ENCODE measurements at regions not wholly inside any gene's neighbourhood (a gene's known extent, or its start where the extent isn't known, plus 50 kb on each side); places are given as distances from the start of the nearest gene placed in this dataset.

DNA sequence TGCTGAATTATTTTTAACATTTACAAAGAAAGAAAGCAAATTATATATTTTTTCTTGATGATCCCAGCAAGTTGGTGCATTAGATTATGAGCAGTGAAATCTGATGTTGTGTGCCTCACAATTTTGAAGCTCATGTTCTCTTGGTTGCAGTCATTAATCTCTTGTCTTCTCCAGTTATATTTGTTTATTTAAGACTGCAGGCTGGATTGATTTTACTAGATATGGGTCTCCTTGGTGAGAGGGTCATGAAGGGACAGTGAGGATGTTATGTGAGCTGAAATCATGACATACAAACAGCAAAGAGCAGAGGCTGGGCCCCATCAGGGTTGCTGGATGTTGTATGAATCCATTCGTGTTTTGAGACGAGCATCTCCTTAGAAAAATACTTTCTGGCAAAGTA, 64.2 kb upstream of the AKIRIN2 start:
- Histone ChIP-seq H3K27ac (ENCODE audit: low read depth, low read length) (no peak overlapping the region), H3K9me3 (ENCODE audit: control insufficient read depth in 1 of 2, low read length in 2 of 2) (no peaks in the 10 kb centered on the region), H3K4me1 (ENCODE audit: insufficient read depth, low read length) (no peaks in the 10 kb centered on the region), H3K27me3 (ENCODE audit: insufficient read depth, low read length) (no peaks in the 10 kb centered on the region), H3K36me3 (ENCODE audit: insufficient read depth, low read length) (no peaks in the 10 kb centered on the region), H3K4me3 (ENCODE audit: low read length in 2 of 2) (no peak overlapping the region)
- H3K36me3 Mint-ChIP-seq = no peaks in the 10 kb centered on the region
- no peaks in the 10 kb centered on the region for H3K27me3 Mint-ChIP-seq
- intact Hi-C loops (cut with micrococcal nuclease) = no loop called here
- H3K27ac Mint-ChIP-seq = no peak overlapping the region
- CTCF ChIA-PET (ENCODE audit: partially characterized antibody) = interaction anchor here (1.3 kb wide), 1 partner anchor 68 kb away, joined by 3 read pairs; no protein-coding TSS in a partner anchor
- no peak for DNase-seq
- H3K4me1 Mint-ChIP-seq = peaks cover 0 to 2% (median 0%) of the 10 kb centered on the region in 4 donors
- H3K9me3 Mint-ChIP-seq = no peaks in the 10 kb centered on the region
- POLR2A ChIA-PET (ENCODE audit: partially characterized antibody) = no interaction called here
- H3K4me3 Mint-ChIP-seq = no peak overlapping the region

DNA sequence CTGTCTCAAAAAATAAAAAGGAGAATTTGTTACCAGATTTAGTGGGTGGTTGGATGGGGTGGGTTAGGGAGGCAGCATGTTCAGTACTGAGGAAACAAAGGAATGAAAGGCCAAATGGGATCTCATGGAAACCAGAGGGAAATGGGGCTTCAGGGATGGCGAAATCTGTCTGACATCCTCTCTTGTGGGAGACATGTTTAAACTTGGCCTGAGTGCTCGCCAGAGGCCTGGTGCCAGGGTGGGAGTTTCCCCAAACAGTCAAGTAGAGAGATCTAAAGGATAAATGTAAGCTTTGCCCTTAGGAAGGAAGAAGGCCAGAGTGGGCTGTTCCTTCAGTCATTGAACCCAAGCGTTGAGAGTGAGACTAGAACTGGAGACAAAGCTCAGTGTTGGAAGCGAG, 61.9 kb upstream of the AKIRIN2 start:
- no peaks in the 10 kb centered on the region for H3K36me3 ChIP-seq (ENCODE audit: insufficient read depth, low read length)
- no peak for DNase-seq
- Mint-ChIP-seq H3K27me3 (no peaks in the 10 kb centered on the region), H3K9me3 (no peaks in the 10 kb centered on the region), H3K27ac (peak overlapping the region in 1 of 7 donors; percentile 21), H3K36me3 (no peaks in the 10 kb centered on the region), H3K4me1 (peaks cover 0 to 2% (median 0%) of the 10 kb centered on the region in 4 donors), H3K4me3 (no peak overlapping the region)
- no peak overlapping the region for H3K4me3 ChIP-seq (ENCODE audit: low read length in 2 of 2)
- no peak overlapping the region for H3K27ac ChIP-seq (ENCODE audit: low read depth, low read length)
- ChIA-PET POLR2A (ENCODE audit: partially characterized antibody) (interaction anchor here (1.3 kb wide), 1 partner anchor 84 kb away, joined by 3 read pairs; no protein-coding TSS in a partner anchor), CTCF (ENCODE audit: partially characterized antibody) (no interaction called here)
- no peaks in the 10 kb centered on the region for H3K9me3 ChIP-seq (ENCODE audit: control insufficient read depth in 1 of 2, low read length in 2 of 2)
- H3K27me3 ChIP-seq (ENCODE audit: insufficient read depth, low read length) = no peaks in the 10 kb centered on the region
- H3K4me1 ChIP-seq (ENCODE audit: insufficient read depth, low read length) = no peaks in the 10 kb centered on the region
- intact Hi-C loops (cut with micrococcal nuclease) = no loop called here

DNA sequence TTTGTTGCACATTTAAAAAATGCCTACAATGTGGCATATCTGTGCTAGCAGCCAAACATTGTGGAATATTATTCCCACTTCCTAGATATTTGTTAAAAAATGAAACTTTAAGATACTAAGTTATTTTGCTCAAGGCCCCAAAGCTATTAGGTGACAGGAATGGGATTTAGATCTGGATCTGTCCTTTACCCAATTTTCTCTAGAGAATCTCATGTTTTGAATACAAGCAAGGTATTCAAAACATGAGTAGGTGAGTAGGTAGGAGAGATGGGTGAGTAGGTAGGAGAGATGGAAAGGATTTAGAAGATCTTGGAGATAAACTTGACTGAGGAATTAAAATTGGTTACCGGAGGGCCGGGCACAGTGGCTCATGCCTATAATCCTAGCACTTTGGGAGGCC, 61.2 kb upstream of the AKIRIN2 start:
- H3K27me3 ChIP-seq (ENCODE audit: insufficient read depth, low read length) = no peaks in the 10 kb centered on the region
- H3K36me3 ChIP-seq (ENCODE audit: insufficient read depth, low read length) = no peaks in the 10 kb centered on the region
- no peaks in the 10 kb centered on the region for H3K9me3 Mint-ChIP-seq
- no peak overlapping the region for H3K4me3 Mint-ChIP-seq
- H3K36me3 Mint-ChIP-seq = no peaks in the 10 kb centered on the region
- ChIA-PET POLR2A (ENCODE audit: partially characterized antibody) (no interaction called here), CTCF (ENCODE audit: partially characterized antibody) (no interaction called here)
- no peak for DNase-seq
- H3K4me1 Mint-ChIP-seq = peaks cover 0 to 2% (median 0%) of the 10 kb centered on the region in 4 donors
- no peak overlapping the region for H3K27ac Mint-ChIP-seq
- no peaks in the 10 kb centered on the region for H3K4me1 ChIP-seq (ENCODE audit: insufficient read depth, low read length)
- no peaks in the 10 kb centered on the region for H3K27me3 Mint-ChIP-seq
- H3K4me3 ChIP-seq (ENCODE audit: low read length in 2 of 2) = no peak overlapping the region
- intact Hi-C loops (cut with micrococcal nuclease) = no loop called here
- H3K27ac ChIP-seq (ENCODE audit: low read depth, low read length) = no peak overlapping the region
- H3K9me3 ChIP-seq (ENCODE audit: control insufficient read depth in 1 of 2, low read length in 2 of 2) = no peaks in the 10 kb centered on the region

DNA sequence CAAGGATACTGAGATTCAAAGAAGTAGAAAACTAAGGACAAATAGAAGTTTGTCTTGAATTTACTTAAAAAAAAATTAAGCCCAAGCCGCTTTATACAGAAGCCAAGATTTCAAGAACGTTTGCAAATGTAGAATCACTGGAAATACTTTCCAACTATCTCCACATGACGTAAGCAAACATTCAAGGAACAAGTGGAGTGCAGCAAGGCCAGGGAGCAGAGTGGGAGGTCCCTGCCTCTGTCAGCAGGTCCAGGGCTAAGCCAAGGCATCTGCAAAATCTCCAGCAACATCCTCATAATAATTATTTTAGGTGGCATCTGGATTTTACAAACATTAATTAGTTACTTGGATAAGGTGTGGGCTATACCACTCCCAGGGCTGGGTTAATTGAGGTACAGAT, 60.1 kb upstream of the AKIRIN2 start:
- Histone ChIP-seq H3K9me3 (ENCODE audit: control insufficient read depth in 1 of 2, low read length in 2 of 2) (no peaks in the 10 kb centered on the region), H3K27me3 (ENCODE audit: insufficient read depth, low read length) (no peaks in the 10 kb centered on the region), H3K27ac (ENCODE audit: low read depth, low read length) (no peak overlapping the region), H3K36me3 (ENCODE audit: insufficient read depth, low read length) (no peaks in the 10 kb centered on the region), H3K4me1 (ENCODE audit: insufficient read depth, low read length) (peaks cover 2% of the 10 kb centered on the region), H3K4me3 (ENCODE audit: low read length in 2 of 2) (no peak overlapping the region)
- intact Hi-C loops (cut with micrococcal nuclease) = no loop called here
- POLR2A ChIA-PET (ENCODE audit: partially characterized antibody) = no interaction called here
- Mint-ChIP-seq H3K36me3 (no peaks in the 10 kb centered on the region), H3K27ac (no peak overlapping the region), H3K4me1 (peaks cover 0 to 2% (median under 1%) of the 10 kb centered on the region in 4 donors), H3K9me3 (no peaks in the 10 kb centered on the region), H3K4me3 (no peak overlapping the region), H3K27me3 (no peaks in the 10 kb centered on the region)
- CTCF ChIA-PET (ENCODE audit: partially characterized antibody) = no interaction called here
- DNase-seq = no peak

DNA sequence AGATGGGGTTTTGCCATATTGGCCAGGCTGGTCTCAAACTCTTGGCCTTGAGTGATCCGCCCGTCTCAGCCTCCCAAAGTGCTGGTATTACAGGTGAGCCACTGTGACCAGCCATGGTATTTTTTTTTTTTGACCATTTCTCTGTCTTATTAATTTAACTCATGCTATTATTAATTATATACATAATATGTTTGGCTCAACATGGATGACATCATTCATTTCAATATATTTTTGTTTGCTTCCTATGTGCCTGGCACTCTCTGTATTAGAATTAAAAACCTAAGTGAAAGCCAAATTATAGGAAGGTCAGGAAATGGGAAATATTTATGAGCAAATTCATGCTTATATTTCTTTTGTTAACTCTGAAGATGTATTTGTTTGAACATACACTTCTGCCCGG, 55.8 kb upstream of the AKIRIN2 start:
- Histone ChIP-seq H3K4me3 (ENCODE audit: low read length in 2 of 2) (no peak overlapping the region), H3K27me3 (ENCODE audit: insufficient read depth, low read length) (no peaks in the 10 kb centered on the region), H3K36me3 (ENCODE audit: insufficient read depth, low read length) (no peaks in the 10 kb centered on the region), H3K4me1 (ENCODE audit: insufficient read depth, low read length) (peaks cover 12% of the 10 kb centered on the region), H3K9me3 (ENCODE audit: control insufficient read depth in 1 of 2, low read length in 2 of 2) (no peaks in the 10 kb centered on the region), H3K27ac (ENCODE audit: low read depth, low read length) (no peak overlapping the region)
- H3K27ac Mint-ChIP-seq = no peak overlapping the region
- no peak for DNase-seq
- no peak overlapping the region for H3K4me3 Mint-ChIP-seq
- H3K4me1 Mint-ChIP-seq = peaks cover 5 to 10% (median 8%) of the 10 kb centered on the region in 4 donors
- no peaks in the 10 kb centered on the region for H3K36me3 Mint-ChIP-seq
- CTCF ChIA-PET (ENCODE audit: partially characterized antibody) = no interaction called here
- intact Hi-C loops (cut with micrococcal nuclease) = no loop called here
- no peaks in the 10 kb centered on the region for H3K27me3 Mint-ChIP-seq
- POLR2A ChIA-PET (ENCODE audit: partially characterized antibody) = interaction anchor here (1.0 to 1.9 kb wide), 2 partner anchors 15 to 56 kb away, joined by 3 to 12 read pairs; partner anchors contain the start of gene AKIRIN2
- H3K9me3 Mint-ChIP-seq = peaks cover 0 to 2% (median 0%) of the 10 kb centered on the region in 8 donors

DNA sequence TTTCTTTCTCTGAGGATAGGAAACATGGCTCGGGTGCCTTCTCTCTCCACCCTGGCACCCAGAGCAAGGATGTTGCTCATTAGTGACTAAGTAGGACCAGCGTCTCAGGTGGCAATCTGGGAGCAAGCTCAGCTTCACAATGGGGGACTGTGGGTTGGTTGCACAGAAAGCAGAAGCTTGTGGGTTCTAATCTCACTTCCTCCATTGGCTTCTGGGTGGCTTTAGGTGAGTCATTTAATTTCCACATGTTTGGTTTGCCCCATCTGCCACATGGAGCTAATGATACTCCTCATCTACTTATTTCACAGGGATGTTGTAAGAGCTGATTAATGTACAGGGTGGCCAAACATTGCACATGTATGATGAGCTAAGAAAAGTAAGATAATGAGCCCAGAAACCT, 54.8 kb upstream of the AKIRIN2 start:
- H3K4me3 Mint-ChIP-seq = peak overlapping the region in 2 of 8 donors; percentile 25 to 58
- Histone ChIP-seq H3K9me3 (ENCODE audit: control insufficient read depth in 1 of 2, low read length in 2 of 2) (no peaks in the 10 kb centered on the region), H3K4me1 (ENCODE audit: insufficient read depth, low read length) (peaks cover 12% of the 10 kb centered on the region), H3K36me3 (ENCODE audit: insufficient read depth, low read length) (no peaks in the 10 kb centered on the region), H3K27me3 (ENCODE audit: insufficient read depth, low read length) (no peaks in the 10 kb centered on the region), H3K27ac (ENCODE audit: low read depth, low read length) (no peak overlapping the region), H3K4me3 (ENCODE audit: low read length in 2 of 2) (no peak overlapping the region)
- peaks cover 5 to 10% (median 8%) of the 10 kb centered on the region in 4 donors for H3K4me1 Mint-ChIP-seq
- intact Hi-C loops (cut with micrococcal nuclease) = no loop called here
- DNase-seq = peak in 1 of 5 donors; percentile 39
- peak overlapping the region in 4 of 7 donors; percentile 39 to 72 (median 49) for H3K27ac Mint-ChIP-seq
- CTCF ChIA-PET (ENCODE audit: partially characterized antibody) = interaction anchor here (1.1 to 1.5 kb wide), 4 partner anchors 9 to 184 kb away, joined by 3 to 5 read pairs (median 3); no protein-coding TSS in a partner anchor
- no peaks in the 10 kb centered on the region for H3K27me3 Mint-ChIP-seq
- peaks cover 0 to 2% (median 0%) of the 10 kb centered on the region in 8 donors for H3K9me3 Mint-ChIP-seq
- POLR2A ChIA-PET (ENCODE audit: partially characterized antibody) = interaction anchor here (0.9 to 1.9 kb wide), 5 partner anchors 16 to 167 kb away, joined by 3 to 12 read pairs (median 6); partner anchors contain the start of genes AKIRIN2, ORC3 and RARS2
- no peaks in the 10 kb centered on the region for H3K36me3 Mint-ChIP-seq

DNA sequence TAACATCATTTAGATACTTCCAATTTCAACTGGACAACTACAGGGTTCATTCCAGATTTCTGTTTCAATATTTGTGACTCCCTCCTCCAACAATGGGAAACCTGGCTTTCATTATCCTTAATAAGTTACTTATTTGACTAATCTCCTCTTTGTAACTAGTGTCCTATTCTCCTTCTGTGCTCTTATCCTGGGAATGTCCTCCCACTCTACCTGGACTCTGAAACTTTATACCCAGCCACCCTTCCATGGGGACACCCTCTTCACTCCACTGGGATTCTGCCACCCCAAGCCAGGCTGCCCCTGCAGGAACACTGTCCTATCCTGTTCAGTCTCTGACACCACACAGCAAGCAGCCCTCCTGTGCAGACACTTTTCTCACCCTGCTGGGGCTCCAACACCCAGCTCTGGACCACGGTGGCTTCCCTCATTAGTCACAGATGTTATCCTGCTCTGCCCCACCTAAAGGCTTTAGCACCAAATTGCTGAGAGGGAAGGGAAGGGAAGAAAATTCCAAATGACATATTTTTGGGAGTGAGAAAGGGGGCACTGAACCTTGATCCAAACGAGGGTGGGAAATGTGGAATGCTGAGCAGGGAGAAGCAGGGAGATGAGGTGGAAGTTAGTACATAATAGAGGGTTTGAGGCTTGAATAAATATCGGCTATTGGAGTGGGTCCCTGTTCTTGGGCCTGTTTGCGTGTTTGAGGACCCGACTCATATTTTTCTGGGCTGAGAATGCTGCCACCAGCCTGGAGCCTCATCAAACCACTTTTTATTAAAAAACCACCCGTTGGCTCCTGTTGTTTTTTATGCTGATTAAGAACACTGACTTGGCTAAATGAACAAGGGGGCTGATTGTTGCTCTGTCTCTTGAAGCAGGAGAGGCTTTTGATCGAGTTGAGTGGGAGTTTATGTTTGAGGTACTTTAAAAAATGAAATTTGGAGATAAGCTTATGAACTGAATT, 54.0 kb upstream of the AKIRIN2 start:
- CTCF ChIA-PET (ENCODE audit: partially characterized antibody) = interaction anchor here (1.1 to 1.5 kb wide), 4 partner anchors 9 to 184 kb away, joined by 3 to 5 read pairs (median 3); no protein-coding TSS in a partner anchor
- Mint-ChIP-seq H3K4me3 (peak overlapping the region in 1 of 8 donors; percentile 6), H3K27me3 (no peaks in the 10 kb centered on the region), H3K36me3 (no peaks in the 10 kb centered on the region), H3K4me1 (peaks cover 5 to 10% (median 8%) of the 10 kb centered on the region in 4 donors), H3K27ac (peak overlapping the region in 1 of 7 donors; percentile 17), H3K9me3 (peaks cover 0 to 2% (median 0%) of the 10 kb centered on the region in 8 donors)
- no peak for DNase-seq
- no peaks in the 10 kb centered on the region for H3K9me3 ChIP-seq (ENCODE audit: control insufficient read depth in 1 of 2, low read length in 2 of 2)
- no peak overlapping the region for H3K4me3 ChIP-seq (ENCODE audit: low read length in 2 of 2)
- POLR2A ChIA-PET (ENCODE audit: partially characterized antibody) = interaction anchor here (0.5 to 1.9 kb wide), 5 partner anchors 17 to 166 kb away, joined by 3 to 12 read pairs (median 6); partner anchors contain the start of genes AKIRIN2, ORC3 and RARS2
- H3K4me1 ChIP-seq (ENCODE audit: insufficient read depth, low read length) = peaks cover 12% of the 10 kb centered on the region
- no peaks in the 10 kb centered on the region for H3K36me3 ChIP-seq (ENCODE audit: insufficient read depth, low read length)
- intact Hi-C loops (cut with micrococcal nuclease) = no loop called here
- no peaks in the 10 kb centered on the region for H3K27me3 ChIP-seq (ENCODE audit: insufficient read depth, low read length)
- no peak overlapping the region for H3K27ac ChIP-seq (ENCODE audit: low read depth, low read length)

Measured in CD4-positive, alpha-beta memory T cell (primary cell).